Left colon (tissue), 2 donors: ENCODE measurements at regions not wholly inside any gene's neighbourhood (a gene's known extent, or its start where the extent isn't known, plus 50 kb on each side); places are given as distances from the start of the nearest gene placed in this dataset.
"Not testable (repeated sequence)": the region's sequence is repeated elsewhere in the genome, so short reads cannot be mapped to it uniquely, and the experiment has no call there.

Experiments
- ATAC-seq: fragments of 200-7000 bp; cut with Tn5 transposase; one replicate; pipeline ENCODE4 v1.9.1; 2020; ENCODE audit warnings: mild to moderate bottlenecking, moderate library complexity
- DNase-seq, 2 donors: peaks; one replicate each; pipeline ENCODE4 v3.0.0-alpha.2; 2020
- intact Hi-C, 2 donors: fragments of 100-400 bp; cut with DNase I in 1 of 2; cut with micrococcal nuclease in 1 of 2; formaldehyde crosslinking; loops; one replicate each; pipeline versions ENCODE4 v1.11.2 to v1.14.0; 2022; cut with DNase I, micrococcal nuclease
- donor health status: DM: no; HTN: no; CAD: no.
- donor health status: DM: yes; HTN: yes; CAD: no.

DNA sequence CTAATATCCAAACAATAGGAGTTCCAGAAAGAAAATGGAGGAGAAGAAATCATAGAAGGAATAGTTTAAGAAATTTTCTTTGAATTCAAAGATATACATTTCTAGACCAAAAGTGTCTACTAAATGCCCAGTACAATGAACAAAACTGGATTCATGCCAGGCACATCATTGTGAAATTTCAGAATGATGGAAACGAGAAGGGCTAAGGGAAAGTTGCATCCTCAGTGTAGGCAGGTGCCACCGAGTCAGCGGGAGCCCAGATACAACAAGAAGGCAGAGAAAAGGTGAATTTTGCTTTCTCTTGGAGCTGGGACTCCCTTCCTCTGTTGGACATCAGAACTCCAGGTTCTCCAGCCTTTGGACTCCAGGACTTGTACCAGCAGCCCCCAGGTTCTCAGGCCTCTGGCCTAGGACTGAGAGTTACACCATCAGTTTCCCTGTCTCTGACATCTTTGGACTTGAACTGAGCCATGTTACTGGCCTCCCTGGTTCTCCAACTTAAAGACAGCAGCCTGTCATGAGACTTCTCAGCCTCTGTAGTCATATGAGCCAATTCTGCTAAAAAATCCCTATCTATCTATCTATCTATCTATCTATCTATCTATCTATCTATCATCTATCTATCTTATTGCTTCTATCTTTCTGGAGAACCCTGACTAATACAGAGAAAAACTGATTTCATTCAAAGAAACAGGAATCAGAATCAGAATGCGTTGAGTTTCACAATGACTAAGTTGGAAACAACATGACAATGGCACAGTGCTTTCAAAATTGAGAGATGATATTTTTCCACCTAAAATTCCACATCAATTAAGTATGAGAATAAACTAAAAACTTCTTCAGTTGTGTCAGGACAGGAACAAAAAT, 207.7 kb downstream of the FAM43A start:
- ATAC-seq (no peak), DNase-seq (no peak)
- intact Hi-C loops: no loop called here

DNA sequence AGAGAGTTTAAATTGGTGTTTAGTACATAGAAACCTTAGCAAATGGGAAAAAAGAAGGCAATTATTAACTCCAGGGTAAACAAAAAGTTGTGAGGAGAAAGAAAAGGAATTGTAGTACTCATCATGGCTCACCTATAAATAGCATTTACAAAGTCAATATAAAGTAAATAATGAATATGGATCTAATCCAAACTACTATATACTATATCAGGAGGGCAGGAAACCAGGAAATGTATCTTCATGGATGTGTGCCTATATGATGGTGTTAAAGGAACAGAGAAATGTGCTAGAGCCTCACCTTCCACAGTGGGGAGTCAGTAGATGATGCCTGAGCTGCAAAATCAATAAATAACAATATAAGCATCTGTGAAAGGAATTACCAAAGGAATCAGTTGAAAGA, 208.9 kb downstream of the FAM43A start:
- peak; percentile 97 for ATAC-seq

DNA sequence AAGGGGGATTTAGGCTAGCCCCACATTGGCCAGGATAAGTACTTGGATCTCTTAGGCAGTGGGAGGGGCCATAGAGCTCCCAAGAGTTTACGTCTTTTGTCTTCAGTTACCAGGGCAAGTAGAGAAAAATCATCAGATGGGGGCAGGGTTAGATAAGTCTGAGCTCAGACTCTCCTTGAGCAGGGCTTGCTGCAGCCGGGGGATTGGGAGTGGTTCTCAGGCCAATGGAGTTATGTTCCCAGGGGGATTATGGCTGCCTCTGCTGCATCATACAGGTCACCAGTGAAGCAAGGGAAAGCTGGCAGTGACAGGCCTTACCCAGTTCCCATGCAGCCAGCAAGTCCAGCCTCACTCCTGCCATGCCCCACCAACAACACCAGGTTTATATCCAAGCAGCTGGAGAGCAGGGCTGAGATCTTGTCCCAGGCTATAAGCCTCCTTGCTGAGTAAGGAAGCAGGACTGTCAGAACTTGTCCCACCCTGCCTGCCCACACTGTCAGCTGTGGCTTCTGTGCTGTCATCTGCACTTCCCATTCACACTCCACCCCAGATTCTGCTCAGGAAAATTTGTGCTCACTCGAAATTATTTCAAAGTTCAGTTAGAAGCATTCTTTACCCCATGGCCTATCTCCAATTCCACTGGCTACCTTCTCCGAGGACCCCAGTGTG, 215.3 kb downstream of the FAM43A start:
- ATAC-seq (no peak), DNase-seq (no peak)
- intact Hi-C loops: no loop called here

More for the DNA sequence above, 208.9 kb downstream of the FAM43A start:
- intact Hi-C loops: no loop called here
- DNase-seq: no peak

DNA sequence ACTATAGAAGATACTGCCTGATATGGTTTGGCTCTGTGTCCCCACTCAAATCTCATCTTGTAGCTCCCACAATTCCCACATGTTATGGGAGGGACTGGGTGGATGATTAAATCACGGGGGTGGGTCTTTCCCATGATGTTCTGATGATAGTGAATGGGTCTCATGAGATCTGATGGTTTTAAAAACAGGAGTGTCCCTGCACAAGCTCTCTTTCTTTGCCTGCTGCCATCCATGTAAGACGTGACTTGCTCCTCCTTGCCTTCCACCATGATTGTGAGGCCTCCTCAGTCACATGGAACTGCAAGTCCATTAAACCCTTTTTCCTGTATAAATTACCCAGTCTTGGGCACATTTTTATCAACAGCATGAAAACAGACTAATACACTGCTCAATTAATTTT, 217.8 kb downstream of the FAM43A start:
- DNase-seq, ATAC-seq: not testable (repeated sequence)

DNA sequence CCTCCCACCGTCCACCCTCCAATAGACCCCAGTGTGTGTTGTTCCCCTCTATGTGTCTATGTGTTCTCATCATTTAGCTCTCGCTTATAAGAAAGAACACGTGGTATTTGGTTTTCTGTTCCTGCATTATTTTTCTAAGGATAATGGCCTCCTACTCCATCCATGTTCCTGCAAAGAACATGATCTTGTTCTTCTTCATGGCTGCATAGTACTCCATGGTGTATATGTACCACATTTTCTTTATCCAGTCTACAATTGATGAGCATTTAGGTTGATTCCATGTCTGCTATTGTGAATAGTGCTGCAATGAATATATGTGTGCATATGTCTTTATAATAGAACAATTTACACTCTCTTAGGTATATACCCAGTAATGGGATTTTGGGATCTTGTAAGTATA, 219.3 kb downstream of the FAM43A start:
- DNase-seq, intact Hi-C loops, ATAC-seq: not testable (repeated sequence)

More for the DNA sequence above, 217.8 kb downstream of the FAM43A start:
- intact Hi-C loops: not testable (repeated sequence)

DNA sequence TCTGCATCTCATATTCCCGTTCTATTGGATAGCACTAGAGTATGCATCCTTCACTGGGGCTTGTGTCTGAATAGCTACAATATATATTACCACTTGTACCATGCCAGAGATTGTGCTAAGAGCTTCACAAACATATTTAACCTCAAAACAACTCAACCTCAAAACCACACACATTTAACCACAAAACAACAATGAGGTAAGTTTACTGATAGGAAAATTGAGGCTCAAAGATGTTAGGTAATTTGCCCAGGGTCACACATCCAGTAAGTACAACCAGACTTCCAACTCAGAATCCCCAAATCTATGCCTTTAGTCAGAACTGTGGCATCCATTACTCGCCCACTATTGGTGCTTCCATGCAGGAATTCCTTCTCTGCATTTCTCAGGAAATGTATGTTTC, 220.0 kb downstream of the FAM43A start:
- ATAC-seq (no peak), DNase-seq (no peak)
- intact Hi-C loops: no loop called here

DNA sequence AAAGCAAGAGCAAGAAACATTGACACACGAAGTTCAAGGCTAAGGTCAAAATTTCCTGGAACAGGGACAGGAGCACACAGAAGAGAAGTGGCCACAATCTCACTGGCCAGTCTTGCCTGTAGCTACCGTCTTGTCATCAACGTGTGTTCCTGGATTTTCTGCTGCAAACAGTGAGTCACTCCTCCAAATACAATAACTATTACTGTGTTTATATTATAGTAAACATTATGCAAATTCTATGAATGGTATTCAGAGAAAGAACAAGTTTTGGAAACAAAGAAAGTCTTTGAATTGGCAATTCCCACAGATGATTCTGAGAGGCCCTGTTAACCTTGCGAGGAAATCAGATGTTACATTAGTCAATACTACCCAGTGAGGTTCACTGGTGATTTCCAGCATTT, 220.5 kb downstream of the FAM43A start:
- intact Hi-C loops: no loop called here
- DNase-seq (no peak), ATAC-seq (no peak)

DNA sequence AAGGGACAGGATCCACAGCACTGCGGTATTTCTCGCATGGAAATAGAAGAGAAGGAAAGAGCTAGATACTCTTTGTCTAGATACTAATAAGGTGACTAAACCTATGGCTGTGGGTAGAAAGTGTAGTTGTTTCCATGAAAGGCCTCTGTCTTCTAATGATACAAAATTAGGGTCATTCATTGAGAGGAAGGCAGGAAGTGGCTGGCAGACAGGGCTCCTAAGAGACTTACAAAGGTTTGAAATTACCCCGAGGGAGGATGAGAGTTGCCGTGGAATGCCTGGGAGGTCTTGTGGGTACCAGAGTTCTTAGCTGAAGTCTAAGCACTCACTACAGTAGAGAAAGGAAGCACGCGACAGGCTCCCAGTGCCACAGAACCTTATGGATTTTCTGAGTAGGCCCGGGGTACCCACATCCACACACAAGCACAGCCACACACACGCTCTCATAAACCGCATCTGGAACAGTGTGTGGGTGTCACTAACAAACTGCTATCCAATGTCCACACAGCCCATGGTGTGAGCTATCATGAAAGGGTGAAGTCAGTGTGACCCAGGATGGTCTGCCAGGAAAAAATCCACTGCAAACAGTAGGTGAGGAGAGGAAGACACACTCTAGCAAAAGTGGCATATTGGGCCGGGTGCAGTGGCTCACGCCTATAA, 221.4 kb downstream of the FAM43A start:
- intact Hi-C loops: no loop called here
- ATAC-seq: no peak
- no peak for DNase-seq

DNA sequence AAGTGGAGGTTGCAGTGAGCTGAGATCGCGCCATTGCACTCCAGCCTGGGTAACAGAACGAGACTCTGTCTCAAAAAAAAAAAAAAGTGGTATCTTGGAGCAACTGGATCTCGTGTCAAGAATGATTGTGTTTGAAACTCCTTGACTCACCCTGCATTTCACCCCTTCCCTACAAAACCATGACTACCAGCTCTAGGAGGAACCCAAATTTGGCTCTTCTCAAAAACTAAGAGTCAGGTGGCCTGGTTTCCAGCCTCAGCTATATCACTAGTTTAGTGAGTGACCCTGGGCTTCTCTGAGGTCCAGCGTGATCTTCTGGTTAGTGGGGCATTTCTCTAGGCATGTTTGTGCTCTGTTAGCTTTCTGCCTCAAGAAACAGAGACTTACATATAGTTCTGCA, 222.1 kb downstream of the FAM43A start:
- intact Hi-C loops: no loop called here
- ATAC-seq (no peak), DNase-seq (no peak)

DNA sequence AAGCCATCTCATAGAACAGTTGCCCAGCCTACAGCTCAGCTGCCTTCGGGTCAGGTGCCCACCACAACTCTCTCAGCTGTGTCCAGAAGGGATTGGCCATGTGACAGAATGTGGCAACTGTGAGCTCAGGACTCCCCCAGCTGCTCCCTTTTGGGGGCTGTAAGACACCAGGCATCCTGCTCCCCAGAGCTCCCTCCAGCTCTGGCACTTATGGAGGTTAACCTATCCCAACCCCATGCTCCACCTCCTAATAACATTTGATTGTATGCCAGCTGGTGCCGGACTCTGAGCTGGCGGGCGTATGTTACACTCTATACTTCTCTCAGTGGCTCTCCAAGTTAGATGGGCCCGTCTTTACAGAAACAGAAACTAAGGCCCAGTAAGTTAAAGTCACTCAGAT, 222.8 kb downstream of the FAM43A start:
- peak in 1 of 2 donors; percentile 41 for DNase-seq
- ATAC-seq: peak; percentile 92
- intact Hi-C loops: no loop called here

DNA sequence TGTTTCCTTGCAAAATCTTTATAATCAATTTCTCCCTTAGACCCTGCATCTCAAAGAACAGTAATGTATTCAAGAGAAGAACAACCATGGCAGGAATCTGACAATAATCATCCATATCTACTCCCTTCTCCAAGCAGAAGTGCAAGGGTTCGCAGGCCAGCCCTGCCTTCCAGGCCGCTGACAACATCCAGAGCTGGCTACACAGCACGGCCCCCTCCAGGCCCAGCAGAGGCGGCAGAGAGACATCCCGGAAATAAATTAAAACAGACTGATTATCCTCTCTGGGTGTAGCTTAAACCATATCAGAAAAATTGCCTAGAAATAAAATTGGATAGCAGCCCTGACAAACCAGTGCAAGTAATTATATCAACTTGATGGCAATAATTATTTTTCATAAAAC, 223.3 kb downstream of the FAM43A start:
- DNase-seq: peak in 1 of 2 donors; percentile 37
- intact Hi-C loops: no loop called here
- ATAC-seq: peak; percentile 79

DNA sequence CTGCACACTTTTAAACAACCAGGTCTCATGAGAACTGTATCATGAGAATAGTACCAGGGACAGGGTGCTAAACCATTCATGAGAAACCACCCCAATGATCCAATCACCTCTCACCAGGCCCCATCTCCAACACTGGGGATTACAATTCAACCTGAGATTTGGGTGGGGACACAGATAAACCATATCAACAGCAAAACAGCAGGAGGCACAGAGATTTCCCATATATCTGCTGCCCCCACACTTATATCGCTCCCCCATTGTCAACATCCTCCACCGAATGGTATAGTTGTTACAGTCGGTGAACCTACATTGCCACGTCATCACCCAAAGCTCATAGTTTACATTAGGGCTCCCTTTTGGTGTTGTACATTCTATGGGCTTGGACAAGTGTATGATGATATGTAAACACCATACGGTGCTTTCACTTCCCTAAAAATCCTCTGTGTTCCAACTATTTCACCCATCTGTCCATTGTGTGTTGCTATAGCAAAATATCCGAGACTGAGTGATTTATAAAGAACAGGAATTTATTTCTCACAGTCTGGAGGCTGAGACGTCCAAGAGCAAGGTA, 224.8 kb downstream of the FAM43A start:
- DNase-seq (no peak), ATAC-seq (no peak)
- intact Hi-C loops: no loop called here

DNA sequence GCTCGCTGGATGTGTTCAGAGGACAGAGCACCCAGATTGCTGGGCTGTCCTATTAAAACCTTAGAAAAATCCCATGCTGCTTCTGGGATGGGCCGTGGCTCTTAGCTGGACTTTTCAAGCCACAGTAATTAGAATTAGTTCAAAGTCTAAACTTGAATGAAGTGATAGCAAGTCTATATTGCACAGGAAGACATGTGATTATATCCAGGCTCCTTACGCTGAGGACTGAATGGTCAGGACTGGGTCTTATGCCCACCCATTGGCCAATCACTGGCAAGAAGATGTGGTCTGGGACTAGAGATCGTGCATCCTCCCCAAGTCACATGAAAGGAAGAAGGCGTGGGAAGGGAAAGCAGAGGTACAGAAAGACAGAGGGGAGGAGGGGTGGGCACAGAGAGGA, 227.6 kb downstream of the FAM43A start:
- DNase-seq (no peak), ATAC-seq (peak; percentile 70)
- intact Hi-C loops: no loop called here

DNA sequence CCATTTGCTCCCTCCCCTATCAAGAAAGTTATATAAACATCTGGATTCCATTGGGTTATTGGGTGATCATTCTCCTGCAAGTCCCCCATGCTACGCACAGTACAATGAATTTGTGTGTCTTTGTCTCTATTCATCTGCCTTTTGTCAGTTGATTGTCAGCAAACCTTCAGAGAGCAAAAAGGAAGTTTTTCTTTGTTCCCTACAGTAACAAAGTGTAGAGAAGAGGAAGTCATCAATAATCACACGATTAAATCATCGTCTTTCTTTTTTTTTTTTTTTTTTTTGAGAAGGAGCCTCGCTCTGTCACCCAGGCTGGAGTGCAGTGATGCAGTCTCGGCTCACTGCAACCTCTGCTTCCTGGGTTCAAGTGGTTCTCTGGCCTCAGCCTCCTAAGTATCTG, 239.2 kb downstream of the FAM43A start:
- intact Hi-C loops, ATAC-seq: not testable (repeated sequence)

DNA sequence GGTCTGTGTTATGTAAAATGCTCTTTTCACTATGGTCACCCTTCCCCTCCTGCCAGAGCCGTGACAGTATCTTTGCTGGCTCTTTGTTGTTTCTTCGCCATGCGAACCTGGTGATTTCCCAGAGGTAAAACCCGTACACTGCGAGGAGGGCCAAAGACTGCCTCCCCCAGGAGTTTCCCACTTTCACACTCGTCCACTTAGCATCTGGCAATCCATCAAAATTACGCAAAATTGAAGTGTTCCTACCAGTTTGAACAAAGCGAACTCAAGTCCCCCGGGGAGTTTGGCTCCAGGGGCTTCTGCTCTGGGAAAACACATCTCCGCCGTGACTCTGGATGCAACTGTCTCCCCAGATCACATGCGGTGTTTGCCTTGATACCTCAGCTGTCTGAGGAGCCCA, 239.9 kb downstream of the FAM43A start:
- ATAC-seq (no peak), DNase-seq (no peak)
- intact Hi-C loops: no loop called here

More for the DNA sequence above, 239.2 kb downstream of the FAM43A start:
- not testable (repeated sequence) for DNase-seq

DNA sequence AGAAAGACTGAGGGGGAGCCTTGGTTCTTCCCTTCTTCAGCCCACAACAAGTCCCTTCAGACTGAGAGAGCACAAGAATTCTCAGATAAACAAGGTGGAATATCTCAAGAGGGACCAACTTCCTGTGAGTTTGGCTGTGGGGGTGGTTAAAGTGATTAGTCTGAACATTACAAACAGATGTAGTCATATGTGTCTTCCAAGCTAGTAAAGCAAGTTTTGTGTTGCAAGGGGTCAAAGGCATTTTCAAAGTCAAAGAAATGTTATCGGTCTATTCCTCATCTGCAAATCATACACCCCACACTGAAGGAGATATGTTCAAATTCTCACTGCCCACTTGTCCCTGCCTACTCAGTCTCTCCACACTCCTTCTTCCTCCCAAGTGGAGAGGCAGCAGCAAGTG, 242.5 kb downstream of the FAM43A start:
- ATAC-seq (no peak), DNase-seq (no peak)
- intact Hi-C loops: no loop called here

DNA sequence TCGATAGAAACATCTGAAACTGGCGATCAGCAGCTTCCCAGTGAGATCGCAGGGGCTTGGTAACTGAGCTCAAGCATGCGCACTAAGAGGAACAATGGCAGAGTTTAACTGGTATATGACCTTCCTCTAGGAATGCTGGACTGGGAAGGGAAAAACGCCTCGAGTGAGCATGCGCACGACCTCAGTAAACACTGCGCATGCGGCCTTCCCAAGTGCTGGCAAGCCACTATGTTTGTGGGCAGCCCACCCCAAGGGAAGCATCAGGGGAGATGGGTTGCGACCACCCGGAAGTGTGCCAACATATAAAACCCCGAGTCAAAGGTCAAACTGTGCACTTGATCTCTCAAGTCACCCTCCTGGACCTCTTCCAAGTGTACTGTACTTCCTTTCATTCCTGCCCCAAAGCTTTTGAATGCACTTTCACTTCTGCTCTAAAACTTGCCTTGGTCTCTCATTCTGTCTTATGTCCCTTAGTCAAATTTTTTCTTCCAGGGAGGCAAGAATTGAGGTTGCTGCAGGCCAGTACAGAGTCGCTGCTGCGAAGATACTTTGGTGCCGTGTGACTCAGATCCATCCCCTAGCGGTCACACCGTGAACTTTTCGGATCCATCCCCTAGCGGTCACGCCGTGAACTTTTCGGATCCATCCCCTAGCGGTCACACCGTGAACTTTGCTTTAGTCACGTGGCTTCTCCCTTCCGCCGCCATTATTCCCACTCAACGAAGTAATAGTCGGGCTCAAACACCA, 243.3 kb downstream of the FAM43A start:
- intact Hi-C loops: no loop called here
- DNase-seq (peak in 1 of 2 donors; percentile 25), ATAC-seq (peak; percentile 33)

DNA sequence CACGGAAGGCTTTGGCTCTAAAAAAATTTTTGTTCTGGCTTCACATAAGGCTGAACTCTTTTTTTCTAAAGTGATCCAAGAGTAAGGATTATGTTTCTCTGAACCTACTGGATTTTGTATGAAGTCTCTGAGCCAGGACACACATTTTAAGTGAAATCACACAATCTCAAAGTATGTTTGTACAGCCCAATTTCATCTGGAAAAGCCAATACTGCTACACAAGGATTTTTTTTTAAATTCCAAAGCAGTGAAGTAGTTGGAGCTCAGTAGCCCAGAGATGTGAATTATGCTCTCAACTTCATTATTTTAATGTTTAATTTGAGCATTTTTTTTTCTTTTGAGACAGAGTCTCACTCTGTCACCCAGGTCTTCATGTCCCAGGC, 243.9 kb downstream of the FAM43A start:
- no peak for ATAC-seq
- no peak for DNase-seq
- intact Hi-C loops: no loop called here
